ENCODE measurements at regions not wholly inside any gene's neighbourhood (a gene's known extent, or its start where the extent isn't known, plus 50 kb on each side); places are given as distances from the start of the nearest gene placed in this dataset.

- FAIRE-seq (no peak), DNase-seq (no peak)
- peaks cover 0 to 4% (median 0%) of the 10 kb centered on the region in 3 donors for H3K9me3 ChIP-seq (ENCODE audit: control insufficient read depth in 2 of 3, insufficient read depth in 1 of 3, low read length in 3 of 3)
- intact Hi-C loops (cut with DNase I) = no loop called here
- no peak overlapping the region for H3K9ac ChIP-seq (ENCODE audit: low read length in 3 of 3)
- no peaks in the 10 kb centered on the region for H3K27me3 ChIP-seq (ENCODE audit: control insufficient read depth, insufficient read depth, low read length)
- H3K4me3 ChIP-seq (ENCODE audit: low read length in 3 of 3) = no peak overlapping the region
- TF ChIP-seq CTCF (IDR thresholded peaks at IDR 0.05; ENCODE audit: borderline replicate concordance, extremely low read depth, insufficient read depth) = no peak
- H3K4me1 ChIP-seq (ENCODE audit: control insufficient read depth in 2 of 3, insufficient read depth in 2 of 3, low read depth in 1 of 3, low read length in 3 of 3) = no peaks in the 10 kb centered on the region
- no peaks in the 10 kb centered on the region for H3K36me3 ChIP-seq (ENCODE audit: control insufficient read depth in 2 of 3, insufficient read depth in 3 of 3, low read length in 3 of 3)
- H3K27ac ChIP-seq (ENCODE audit: low read depth in 2 of 2, low read length in 2 of 2) = no peak overlapping the region
Measured at GRCh38 chr16:86868070-86868469, 289.7 kb downstream of the FOXL1 start.

GRCh38 chr16:86868786-86869185, 290.4 kb downstream of the FOXL1 start:
- H3K27ac ChIP-seq (ENCODE audit: low read depth in 2 of 2, low read length in 2 of 2) = no peak overlapping the region
- H3K27me3 ChIP-seq (ENCODE audit: control insufficient read depth, insufficient read depth, low read length) = no peaks in the 10 kb centered on the region
- peaks cover 0 to 9% (median 0%) of the 10 kb centered on the region in 3 donors for H3K9me3 ChIP-seq (ENCODE audit: control insufficient read depth in 2 of 3, insufficient read depth in 1 of 3, low read length in 3 of 3)
- H3K4me3 ChIP-seq (ENCODE audit: low read length in 3 of 3) = no peak overlapping the region
- H3K9ac ChIP-seq (ENCODE audit: low read length in 3 of 3) = no peak overlapping the region
- FAIRE-seq = no peak
- TF ChIP-seq CTCF (IDR thresholded peaks at IDR 0.05; ENCODE audit: borderline replicate concordance, extremely low read depth, insufficient read depth) = no peak
- intact Hi-C loops (cut with DNase I) = no loop called here
- no peaks in the 10 kb centered on the region for H3K4me1 ChIP-seq (ENCODE audit: control insufficient read depth in 2 of 3, insufficient read depth in 2 of 3, low read depth in 1 of 3, low read length in 3 of 3)
- DNase-seq = peak in 3 of 5 donors; percentile 59 to 74 (median 66)
- no peaks in the 10 kb centered on the region for H3K36me3 ChIP-seq (ENCODE audit: control insufficient read depth in 2 of 3, insufficient read depth in 3 of 3, low read length in 3 of 3)

DNA sequence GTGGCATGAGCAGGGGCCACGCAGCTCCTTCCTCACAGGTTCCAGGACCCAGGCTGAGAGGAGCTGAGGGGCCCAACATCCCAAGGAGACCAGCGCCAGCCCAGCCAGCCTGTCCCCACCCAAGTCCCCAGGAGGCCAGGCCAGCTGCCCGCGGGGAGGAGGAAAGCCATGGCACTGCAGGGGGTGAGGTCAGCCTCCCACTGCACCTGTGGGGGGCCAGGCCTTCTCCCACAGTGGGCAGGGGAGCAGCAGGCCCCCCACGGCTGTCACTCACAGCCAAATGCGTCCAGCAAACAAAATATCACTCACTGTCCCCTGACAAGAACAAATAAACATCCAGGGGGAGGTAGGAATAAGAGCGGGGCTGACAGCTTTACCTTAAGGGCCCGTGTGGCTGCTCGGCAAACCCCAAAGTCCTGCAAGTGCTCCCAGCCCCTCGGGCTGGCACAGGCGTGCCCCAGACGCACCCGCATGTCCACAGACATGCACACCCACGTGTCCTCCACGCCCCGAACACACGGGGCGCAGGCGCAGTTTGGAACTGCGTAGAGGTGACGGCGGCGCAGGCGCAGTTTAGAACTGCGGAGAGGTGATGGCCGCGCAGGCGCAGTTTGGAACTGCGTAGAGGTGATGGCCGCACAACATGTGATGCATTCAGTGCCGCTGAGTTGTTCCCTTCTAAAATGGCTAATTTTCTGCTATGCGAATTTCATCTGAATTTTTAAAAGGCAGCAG, 291.1 kb downstream of the FOXL1 start:
- intact Hi-C loops (cut with DNase I) = no loop called here
- DNase-seq (no peak), FAIRE-seq (no peak)
- Histone ChIP-seq H3K27me3 (ENCODE audit: control insufficient read depth, insufficient read depth, low read length) (no peaks in the 10 kb centered on the region), H3K4me3 (ENCODE audit: low read length in 3 of 3) (no peak overlapping the region), H3K27ac (ENCODE audit: low read depth in 2 of 2, low read length in 2 of 2) (no peak overlapping the region), H3K4me1 (ENCODE audit: control insufficient read depth in 2 of 3, insufficient read depth in 2 of 3, low read depth in 1 of 3, low read length in 3 of 3) (no peaks in the 10 kb centered on the region), H3K9ac (ENCODE audit: low read length in 3 of 3) (no peak overlapping the region), H3K9me3 (ENCODE audit: control insufficient read depth in 2 of 3, insufficient read depth in 1 of 3, low read length in 3 of 3) (peaks cover 0 to 9% (median 0%) of the 10 kb centered on the region in 3 donors), H3K36me3 (ENCODE audit: control insufficient read depth in 2 of 3, insufficient read depth in 3 of 3, low read length in 3 of 3) (no peaks in the 10 kb centered on the region)
- no peak for TF ChIP-seq CTCF (IDR thresholded peaks at IDR 0.05; ENCODE audit: borderline replicate concordance, extremely low read depth, insufficient read depth)

All from kidney (tissue), 13 donors.